Raji (cell line): ENCODE measurements at regions not wholly inside any gene's neighbourhood (a gene's known extent, or its start where the extent isn't known, plus 50 kb on each side); places are given as distances from the start of the nearest gene placed in this dataset.

Experiments used
- POLR2A ChIP-seq: IDR thresholded peaks from 2 replicates; pipeline ENCODE4 v1.6.1; 2011; ENCODE audit warnings: low read depth, low read length, control low read depth; ENCODE audit not compliant: insufficient read depth

DNA sequence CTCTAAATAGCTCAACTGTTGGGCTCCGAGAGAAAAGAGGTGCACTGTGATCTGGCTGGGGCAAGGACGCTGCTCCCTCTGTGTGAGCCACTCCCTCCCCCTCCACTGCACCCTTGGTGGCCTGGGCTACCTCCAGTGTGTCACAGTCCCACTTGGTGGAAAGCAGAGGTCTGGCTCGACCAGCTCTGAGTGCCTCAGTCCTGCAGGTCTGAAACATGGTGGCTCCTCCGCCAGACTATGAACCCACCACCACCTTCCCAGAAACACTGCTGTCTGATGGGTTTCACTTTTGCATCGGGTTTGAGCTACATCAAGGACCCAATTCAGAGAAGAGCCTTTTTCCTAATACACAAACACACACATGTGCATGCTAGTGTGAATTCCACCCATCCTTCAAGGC, 500.1 kb downstream of the RPS24 start:
- TF ChIP-seq POLR2A = no peak

DNA sequence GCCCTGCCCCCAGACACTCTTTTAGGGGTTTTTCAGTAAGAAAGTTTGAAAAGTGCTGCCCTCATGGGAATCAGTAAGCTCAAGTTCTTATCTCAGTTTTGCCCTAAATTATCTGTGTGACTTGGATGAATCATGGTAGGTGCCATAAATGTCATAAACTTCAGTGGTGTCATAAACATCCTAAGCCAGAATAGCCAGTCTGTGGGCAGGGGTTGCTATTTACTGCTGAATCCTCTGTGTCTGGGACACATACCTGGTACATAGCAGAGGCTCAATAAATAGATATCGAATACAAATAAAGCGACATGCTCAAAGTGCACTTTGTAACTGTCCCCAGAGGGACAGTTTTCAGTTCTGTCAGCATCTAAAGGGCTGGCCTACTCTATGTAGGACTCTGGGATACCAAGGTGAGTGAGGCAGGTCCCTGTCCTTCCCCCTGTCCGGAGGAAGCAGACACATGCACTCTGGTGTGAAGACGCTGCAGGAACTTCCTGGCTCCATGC, 502.1 kb downstream of the RPS24 start:
- TF ChIP-seq POLR2A = no peak

DNA sequence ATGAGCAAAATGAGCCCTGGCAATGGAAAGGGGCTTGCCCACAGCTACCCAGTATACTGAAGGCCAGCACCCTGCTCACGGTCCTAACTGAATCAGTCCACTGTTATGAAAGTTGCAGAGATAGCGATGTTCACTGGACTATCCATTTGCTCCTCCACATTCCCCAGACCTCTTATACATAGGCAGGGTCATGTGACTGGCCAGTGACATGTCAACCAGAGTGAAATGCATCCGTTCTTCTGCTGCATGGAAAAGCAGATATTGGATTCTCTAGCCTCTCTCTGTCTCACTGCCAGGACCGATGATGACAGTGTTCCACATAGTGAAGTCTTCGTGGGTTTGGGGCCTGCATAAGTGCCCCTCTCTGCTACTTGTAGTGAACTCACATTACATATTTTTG, 503.4 kb downstream of the RPS24 start:
- TF ChIP-seq POLR2A = no peak

DNA sequence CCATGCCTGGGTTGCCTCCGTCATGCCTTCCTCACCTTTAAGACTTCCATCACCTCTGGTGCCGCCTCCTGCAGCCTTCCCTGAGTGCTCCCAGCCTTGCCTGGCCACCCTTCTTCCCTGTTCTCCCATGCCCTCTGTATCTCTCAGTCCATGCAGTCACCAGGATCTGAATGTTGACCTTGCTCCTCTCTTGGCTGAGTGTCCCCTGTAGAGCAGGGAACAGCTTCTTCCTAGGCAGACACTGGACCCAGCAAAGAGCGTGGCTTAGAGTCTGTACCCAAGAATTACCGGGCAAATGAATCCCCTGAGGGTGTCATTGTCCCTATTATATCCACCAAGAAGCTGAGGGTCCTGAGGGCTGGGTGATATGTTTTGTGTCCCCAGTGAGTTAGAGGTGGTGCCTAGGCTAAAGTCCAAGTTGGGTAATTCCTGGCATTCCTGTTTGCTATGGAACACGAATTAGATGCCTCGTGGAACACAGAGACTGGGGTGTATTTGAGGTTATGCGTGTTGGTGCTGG, 505.6 kb downstream of the RPS24 start:
- no peak for TF ChIP-seq POLR2A

DNA sequence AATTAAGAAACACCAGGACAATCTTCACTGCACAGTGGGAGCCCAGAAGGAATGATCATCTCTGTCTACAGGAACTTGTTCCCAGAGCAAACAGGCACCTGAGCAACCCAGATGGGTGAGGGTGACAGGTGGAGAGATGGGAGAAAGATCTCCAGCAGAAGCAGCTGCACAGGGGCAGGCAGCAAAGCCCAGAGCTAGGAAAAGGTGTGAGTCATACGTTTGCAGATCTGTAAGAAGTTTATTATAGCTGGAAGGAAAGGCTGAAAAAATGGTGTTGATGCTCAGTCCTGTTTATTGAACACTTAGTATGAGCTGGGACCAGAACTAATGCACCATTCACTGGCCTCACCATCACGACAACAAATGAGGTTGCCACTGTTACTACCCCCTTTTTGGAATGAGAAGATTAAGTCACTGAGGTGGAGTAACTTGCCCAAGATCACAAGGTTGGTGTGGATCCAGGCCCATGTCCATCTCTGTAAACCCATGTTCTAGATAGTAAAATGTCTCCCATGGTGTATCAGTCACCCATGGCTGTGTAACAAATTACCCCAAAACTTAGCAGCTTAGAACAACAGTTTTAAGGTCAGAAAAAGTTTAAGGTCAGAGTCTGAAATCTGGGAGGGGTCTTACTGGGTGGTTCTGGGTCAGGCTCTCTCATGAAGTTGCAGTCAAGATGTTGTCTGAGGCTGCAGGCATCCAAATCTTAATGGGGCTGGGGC, 506.9 kb downstream of the RPS24 start:
- TF ChIP-seq POLR2A = no peak

DNA sequence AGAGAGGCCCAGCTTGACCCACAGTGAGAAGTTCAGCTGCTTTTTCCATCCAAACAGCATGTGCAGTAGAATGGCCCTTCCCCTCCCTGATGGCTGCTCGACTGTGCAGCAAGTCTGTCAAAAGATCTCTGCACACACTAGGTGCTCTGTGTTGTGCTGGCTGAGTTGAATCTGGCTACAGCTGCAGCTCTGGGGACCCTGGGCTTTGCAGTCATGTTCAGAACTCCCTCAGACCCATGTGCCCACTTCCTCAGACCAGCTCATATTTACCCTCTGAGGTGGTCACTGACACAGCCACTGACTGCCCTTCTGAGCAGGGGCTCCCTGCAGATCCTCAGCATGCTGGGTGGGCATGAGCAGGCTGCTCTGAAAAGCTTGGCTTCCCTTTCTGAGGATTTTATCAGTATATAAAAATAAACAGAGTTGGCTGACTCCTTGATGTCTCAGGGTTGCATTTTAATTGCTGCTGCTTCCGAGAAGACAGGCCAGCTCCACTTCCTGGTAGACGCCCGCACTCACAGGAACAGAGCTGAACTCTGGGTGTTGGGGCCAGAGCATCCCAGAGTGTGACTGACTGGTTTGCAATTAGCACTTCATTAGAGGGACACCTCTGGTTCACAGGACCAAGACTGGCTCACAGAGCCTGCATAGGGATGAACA, 507.9 kb downstream of the RPS24 start:
- no peak for TF ChIP-seq POLR2A

DNA sequence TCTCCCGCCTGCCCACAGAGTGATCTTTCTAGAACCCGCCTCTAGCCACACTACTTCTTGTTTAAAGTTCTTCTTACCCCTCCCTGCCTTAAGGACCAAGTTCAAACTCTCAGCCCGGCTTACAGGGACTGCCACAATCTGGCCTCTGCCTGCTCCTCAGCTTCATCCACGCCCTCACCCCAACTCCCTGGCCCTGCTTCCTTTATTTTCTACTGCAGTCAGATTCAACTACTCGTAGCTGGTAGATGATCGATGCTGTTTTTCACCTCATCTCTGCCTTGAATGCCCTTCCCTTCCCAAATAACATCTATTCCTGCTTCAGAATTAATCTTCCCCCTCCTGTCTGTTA, 508.5 kb downstream of the RPS24 start:
- no peak for TF ChIP-seq POLR2A

DNA sequence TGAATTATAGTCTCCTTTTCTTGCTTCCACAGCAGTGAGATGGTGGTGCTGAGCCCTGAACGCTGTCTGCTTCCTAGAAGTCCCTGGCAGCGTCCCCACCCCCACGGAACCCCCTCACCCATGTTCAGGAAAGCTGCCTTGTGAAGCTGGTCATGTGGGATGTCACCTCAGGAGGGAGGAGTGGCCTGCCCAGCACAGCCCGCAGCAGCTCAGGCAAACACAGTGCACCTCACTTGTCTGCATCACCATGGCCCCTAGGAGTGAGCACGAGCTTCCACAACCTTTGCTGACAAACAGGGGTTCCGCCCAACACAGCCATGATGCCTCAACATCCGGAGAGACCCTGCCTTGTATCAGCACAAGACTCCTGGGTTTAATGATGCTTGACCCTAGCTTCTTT, 508.9 kb downstream of the RPS24 start:
- no peak for TF ChIP-seq POLR2A

DNA sequence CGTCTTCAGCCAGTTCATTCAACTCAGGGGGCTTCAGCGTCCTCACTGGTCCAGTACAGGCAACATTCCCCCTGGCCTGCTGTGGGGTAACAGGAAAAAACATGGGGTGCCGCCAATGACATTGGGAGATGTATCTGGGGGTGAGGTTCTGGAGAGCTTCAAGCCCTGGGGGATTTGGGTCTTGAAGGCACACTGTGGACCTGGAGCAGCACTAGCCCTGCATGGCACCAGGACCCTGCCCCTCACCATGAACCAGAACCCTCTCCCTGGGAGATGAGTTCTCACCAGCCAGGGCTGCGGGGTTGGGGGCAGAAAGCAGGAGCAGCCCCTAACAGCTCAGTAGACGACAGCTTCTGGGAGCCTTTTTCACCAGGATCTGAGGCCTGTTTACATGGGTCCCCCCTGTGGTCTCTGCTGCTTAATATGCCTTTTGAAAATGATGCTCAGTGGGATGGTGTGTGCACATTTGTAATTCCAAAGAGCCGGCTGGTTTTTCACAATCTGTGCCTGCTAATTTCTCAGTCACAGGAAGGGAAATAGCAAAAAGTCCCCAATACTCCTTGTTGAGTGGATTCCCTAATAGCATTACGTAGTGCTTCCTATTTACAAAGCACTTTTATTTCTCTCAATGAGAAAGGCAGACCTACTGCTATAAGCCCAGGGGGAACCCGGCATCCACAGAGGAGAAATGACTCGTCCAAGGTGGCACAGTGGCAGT, 509.5 kb downstream of the RPS24 start:
- TF ChIP-seq POLR2A = no peak

DNA sequence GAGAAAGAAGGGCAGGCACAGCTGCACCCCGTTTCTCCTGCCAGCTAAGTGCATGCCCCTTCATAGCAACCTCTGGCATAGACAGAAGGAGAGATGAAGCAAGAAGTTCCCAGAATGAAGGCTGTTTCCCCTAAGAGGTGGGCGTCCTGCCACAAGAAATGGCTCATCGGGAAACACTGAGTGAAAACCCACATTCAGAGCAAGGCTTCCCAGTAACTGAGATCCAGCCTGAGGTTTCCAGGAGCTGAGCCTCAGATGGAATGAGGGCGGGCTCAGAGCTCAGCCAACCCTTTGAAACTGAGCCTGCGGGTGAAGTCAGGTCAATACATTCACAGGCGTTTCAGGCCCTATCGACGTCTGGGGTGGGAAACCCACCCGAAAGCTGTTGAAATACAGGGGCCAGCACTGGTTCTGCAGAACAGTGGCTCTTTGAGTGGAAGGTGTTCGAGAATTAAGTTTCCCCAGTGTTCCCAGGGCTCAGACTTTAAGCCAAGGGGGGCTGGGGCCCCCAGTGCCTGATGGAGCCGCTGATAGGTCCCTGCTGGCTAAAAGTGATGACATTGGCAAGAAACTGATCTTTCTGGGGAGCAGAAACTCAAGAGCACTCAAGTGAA, 510.2 kb downstream of the RPS24 start:
- no peak for TF ChIP-seq POLR2A

DNA sequence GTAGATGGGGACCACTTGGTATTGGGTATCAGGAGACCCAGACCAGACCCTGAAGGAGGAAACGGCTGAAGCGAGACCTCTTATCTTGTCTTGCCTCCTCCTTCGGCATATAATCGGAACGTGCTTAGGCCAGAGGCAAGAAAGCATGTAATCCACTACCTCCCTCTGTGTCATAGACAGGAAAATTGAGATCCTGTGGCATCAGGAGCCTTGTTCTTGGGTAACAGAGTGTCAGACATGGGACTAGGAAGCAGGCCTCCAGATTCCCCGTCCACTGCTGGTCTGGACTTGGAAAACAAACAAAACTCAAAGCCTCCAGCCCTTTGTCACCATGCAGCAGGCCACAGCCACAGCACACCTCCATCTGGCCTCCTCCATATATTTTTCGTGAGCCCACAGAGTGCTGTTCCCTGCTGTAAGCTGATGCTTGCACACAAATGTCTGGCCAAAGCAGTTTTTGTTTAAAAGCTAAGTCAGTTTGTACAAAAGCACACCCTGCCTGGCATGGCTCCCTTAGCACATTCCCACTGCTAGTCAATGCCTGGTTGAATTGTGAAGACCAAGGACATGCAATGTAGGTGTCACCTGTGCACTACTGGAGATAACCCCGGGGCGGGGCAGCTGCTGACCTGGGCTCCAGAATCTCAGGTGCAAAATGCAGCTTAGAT, 510.9 kb downstream of the RPS24 start:
- no peak for TF ChIP-seq POLR2A

DNA sequence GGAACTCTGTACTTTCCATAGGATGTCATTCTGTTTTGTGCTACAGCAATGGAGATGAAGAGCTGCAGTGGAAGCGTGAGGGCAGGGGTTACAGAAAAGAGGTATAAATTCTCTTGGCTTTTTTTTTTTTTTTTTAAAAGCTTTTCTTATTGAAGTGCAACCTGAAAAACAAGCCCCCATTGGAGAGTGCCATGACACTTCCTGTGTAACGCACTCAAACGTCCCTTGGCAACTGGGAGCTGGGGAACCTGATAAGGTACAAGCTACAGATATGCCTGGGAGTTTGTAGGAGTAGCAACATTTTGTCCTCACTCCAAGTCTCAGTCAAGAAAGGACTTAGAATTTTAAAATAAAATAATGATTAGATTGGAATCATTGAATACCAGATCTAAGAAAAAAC, 512.1 kb downstream of the RPS24 start:
- TF ChIP-seq POLR2A = no peak

DNA sequence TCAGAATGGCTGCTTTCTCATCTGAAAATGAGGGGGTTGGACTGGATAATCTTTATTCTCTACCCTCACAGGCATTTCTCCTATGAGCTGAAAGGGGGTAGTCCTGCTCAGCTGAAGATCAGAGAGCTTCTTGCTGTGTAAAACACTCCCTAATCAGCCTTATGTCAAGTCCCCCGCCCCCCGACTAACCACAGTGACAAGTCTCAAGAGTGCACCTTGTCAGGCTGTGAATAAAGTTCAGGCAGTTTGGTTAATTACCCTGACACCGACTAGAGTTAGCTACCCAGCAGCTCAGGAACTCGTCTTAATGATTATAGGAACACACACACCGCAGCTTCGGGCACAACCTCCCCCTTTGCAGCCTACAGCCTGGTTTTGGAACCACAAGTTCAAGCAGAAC, 513.7 kb downstream of the RPS24 start:
- TF ChIP-seq POLR2A = no peak

DNA sequence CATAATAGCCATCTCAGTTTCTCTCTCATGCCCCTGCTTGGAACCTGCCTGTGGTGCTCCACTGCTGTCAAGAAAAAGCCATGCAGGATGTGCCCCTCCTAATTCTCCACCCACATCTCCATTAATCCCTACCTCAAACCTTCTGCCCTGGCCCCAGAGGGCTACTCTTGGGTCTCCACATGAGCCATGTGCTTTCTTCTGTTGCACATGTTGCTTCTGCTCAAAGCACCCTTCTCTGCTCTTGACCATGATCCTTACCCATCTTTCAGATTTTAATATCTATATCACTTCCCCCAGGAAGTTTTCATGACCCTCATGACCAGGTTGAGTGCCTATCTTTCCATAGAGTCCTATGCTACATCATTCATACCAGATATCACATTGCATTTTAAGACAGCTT, 514.2 kb downstream of the RPS24 start:
- no peak for TF ChIP-seq POLR2A

DNA sequence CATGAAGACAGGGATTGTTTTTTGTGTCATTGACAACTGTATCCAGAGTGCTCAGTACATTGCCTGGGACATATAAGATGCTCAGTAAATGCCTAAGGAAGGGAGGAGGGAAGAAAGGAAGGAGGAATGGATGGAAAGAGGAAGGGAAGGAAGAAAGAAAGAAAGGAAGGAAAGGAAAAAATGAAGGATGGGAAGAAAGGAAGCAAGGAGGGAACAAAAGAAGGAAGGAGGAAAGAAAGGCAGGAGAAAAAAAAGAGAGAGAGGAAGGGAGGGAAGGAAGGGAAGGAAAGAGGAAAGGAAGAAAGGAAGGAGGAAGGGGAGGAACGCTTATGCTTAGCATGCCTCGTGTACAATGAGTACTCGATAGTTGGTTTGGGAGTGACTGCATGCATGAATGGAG, 514.7 kb downstream of the RPS24 start:
- TF ChIP-seq POLR2A = no peak

DNA sequence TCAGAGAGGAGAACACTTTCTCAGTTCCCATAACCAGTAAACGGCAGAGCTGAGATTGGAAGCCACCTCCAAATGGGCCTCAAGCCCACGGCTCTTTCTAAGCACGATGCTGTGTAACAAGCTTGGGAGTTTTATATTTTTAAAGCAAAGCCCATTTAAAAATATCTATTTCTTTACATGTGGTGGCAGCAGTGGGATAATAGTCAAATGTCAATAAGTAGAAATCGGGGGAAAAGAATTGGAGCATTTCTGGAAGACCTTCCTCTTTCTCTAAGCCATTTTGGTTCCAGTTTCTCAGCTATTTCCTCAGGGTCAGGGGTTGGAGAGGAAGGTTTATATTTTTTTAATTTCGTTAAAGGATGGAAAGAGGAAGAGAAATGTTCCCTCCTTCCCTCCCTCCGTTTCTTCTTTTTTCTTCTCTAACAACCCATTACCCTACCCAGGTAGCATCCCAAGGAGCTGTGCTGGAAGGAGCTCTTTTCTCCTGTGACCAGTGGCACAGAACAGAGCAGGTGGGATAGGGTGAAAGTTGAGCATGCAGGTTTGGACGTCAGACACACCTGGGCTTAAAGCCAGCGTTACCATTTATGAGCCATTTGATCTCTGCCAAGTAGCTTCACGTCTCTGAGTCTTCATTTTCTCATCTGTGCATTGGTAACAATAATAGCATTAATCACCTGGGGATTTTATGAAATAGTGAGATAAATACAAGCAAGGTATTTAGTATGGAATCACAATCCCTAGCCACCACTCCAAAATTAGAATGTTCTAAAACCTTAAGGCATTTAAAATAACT, 515.7 kb downstream of the RPS24 start:
- no peak for TF ChIP-seq POLR2A
